GM18508 (cell line): ENCODE measurements at regions not wholly inside any gene's neighbourhood (a gene's known extent, or its start where the extent isn't known, plus 50 kb on each side); places are given as distances from the start of the nearest gene placed in this dataset.
"Not testable (repeated sequence)": the region's sequence is repeated elsewhere in the genome, so short reads cannot be mapped to it uniquely, and the experiment has no call there.

Source experiments
- ATAC-seq: cut with Tn5 transposase; IDR thresholded peaks from one replicate; pipeline ENCODE4 v1.9.1; 2021; ENCODE audit warnings: moderate number of reproducible peaks; ENCODE audit not compliant: insufficient read depth, unreplicated experiment

- ATAC-seq = no peak
Observed at GRCh38 chr10:78605800-78606350, 462.9 kb upstream of the ZMIZ1 start.

- ATAC-seq = not testable (repeated sequence)
Observed at GRCh38 chr10:78606766-78607165, 462.0 kb upstream of the ZMIZ1 start.

GRCh38 chr10:78609976-78610375 lies 458.8 kb upstream of the ZMIZ1 start:
- ATAC-seq = no peak

GRCh38 chr10:78613132-78613531 lies 455.6 kb upstream of the ZMIZ1 start:
- no peak for ATAC-seq

GRCh38 chr10:78614267-78614666 lies 454.5 kb upstream of the ZMIZ1 start:
- no peak for ATAC-seq

GRCh38 chr10:78614744-78615143 lies 454.0 kb upstream of the ZMIZ1 start:
- ATAC-seq = no peak

- ATAC-seq = no peak
Observed at GRCh38 chr10:78616125-78616695, 452.6 kb upstream of the ZMIZ1 start.

- no peak for ATAC-seq
Observed at GRCh38 chr10:78617115-78617514, 451.7 kb upstream of the ZMIZ1 start.

- no peak for ATAC-seq
Observed at GRCh38 chr10:78617631-78618030, 451.1 kb upstream of the ZMIZ1 start.

GRCh38 chr10:78618050-78618449 lies 450.7 kb upstream of the ZMIZ1 start:
- ATAC-seq = no peak

GRCh38 chr10:78619115-78619851 lies 449.5 kb upstream of the ZMIZ1 start:
- no peak for ATAC-seq

- no peak for ATAC-seq
Observed at GRCh38 chr10:78619896-78620295, 448.9 kb upstream of the ZMIZ1 start.

GRCh38 chr10:78620985-78621799 lies 447.6 kb upstream of the ZMIZ1 start:
- no peak for ATAC-seq

GRCh38 chr10:78623578-78624215 lies 445.1 kb upstream of the ZMIZ1 start:
- no peak for ATAC-seq

GRCh38 chr10:78624791-78625190 lies 444.0 kb upstream of the ZMIZ1 start:
- ATAC-seq = no peak

GRCh38 chr10:78626471-78626870 lies 442.3 kb upstream of the ZMIZ1 start:
- no peak for ATAC-seq

- no peak for ATAC-seq
Observed at GRCh38 chr10:78627254-78627795, 441.4 kb upstream of the ZMIZ1 start.

- no peak for ATAC-seq
Observed at GRCh38 chr10:78628976-78629375, 439.8 kb upstream of the ZMIZ1 start.

GRCh38 chr10:78629773-78630172 lies 439.0 kb upstream of the ZMIZ1 start:
- ATAC-seq = no peak
